ENCODE measurements at regions not wholly inside any gene's neighbourhood (a gene's known extent, or its start where the extent isn't known, plus 50 kb on each side); places are given as distances from the start of the nearest gene placed in this dataset.

DNA sequence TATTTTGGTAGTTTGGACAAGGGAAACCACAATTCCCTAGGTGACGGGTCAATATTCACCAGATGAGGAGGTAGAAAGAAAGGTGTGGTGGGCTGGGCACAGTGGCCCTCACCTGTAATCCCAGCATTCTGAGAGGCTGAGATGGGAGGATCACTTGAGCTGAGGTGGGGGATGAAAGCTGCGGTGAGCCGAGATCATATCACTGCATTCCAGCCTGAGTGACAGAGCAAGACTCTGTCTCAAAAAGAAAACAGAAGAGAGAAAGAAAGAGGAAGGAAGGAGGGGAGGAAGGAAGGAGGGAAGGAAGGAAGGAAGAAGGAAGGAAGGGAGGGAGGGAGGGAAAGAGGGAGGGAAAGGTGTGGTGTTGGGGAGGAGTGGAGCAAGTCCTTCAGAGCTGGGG is 56.1 kb upstream of the RNF7 start:
- Histone ChIP-seq H3K9ac (ENCODE audit: insufficient read depth in 1 of 2, low read length in 2 of 2) (no peak overlapping the region), H3K4me1 (ENCODE audit: control insufficient read depth in 5 of 5, insufficient read depth in 5 of 5, low read length in 5 of 5) (peaks cover 0 to 12% (median 4%) of the 10 kb centered on the region in 5 donors), H3K4me3 (no peak overlapping the region), H3K9me3 (ENCODE audit: control insufficient read depth in 4 of 4, insufficient read depth in 3 of 4, low read length in 3 of 4) (no peaks in the 10 kb centered on the region), H3K27me3 (ENCODE audit: control insufficient read depth in 3 of 3, insufficient read depth in 3 of 3, low read length in 2 of 3) (no peaks in the 10 kb centered on the region), H3K36me3 (ENCODE audit: control insufficient read depth in 4 of 4, insufficient read depth in 4 of 4, low read length in 4 of 4) (no peaks in the 10 kb centered on the region), H3K27ac (ENCODE audit: low read depth in 1 of 2, low read length in 1 of 2) (no peak overlapping the region)
- WGBS, 2 donors: 36 to 48% methylated on average over 3 of the region's 3 CpGs
- no peak for DNase-seq
- ATAC-seq (ENCODE audit: insufficient read depth, low FRiP score): no peak
- TF ChIP-seq, protein P1, sequence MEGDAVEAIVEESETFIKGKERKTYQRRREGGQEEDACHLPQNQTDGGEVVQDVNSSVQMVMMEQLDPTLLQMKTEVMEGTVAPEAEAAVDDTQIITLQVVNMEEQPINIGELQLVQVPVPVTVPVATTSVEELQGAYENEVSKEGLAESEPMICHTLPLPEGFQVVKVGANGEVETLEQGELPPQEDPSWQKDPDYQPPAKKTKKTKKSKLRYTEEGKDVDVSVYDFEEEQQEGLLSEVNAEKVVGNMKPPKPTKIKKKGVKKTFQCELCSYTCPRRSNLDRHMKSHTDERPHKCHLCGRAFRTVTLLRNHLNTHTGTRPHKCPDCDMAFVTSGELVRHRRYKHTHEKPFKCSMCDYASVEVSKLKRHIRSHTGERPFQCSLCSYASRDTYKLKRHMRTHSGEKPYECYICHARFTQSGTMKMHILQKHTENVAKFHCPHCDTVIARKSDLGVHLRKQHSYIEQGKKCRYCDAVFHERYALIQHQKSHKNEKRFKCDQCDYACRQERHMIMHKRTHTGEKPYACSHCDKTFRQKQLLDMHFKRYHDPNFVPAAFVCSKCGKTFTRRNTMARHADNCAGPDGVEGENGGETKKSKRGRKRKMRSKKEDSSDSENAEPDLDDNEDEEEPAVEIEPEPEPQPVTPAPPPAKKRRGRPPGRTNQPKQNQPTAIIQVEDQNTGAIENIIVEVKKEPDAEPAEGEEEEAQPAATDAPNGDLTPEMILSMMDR (IDR thresholded peaks at IDR 0.05; ENCODE audit: control extremely low read depth, extremely low read depth): no peak

DNA sequence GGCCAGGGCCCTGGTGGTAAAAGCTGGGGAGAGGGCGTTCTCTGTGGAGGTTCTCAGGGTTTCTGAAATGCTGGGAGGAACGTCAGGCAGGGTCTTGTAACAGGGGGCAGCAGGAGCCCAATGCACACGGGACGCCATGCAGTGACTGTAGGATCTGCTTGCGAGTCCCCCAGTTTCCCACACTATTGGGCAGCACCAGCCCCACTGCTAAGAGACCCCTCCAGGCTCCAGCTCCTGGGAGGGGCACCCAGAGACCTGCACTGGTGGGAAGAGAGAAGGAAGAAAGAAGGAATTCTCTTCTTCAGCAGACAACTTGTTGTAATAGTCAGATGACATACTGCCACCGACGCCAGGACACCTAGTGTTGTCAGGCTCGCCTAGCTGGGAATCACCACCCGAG is 55.2 kb upstream of the RNF7 start:
- no peak for ATAC-seq (ENCODE audit: insufficient read depth, low FRiP score)
- TF ChIP-seq, protein P1 (IDR thresholded peaks at IDR 0.05; ENCODE audit: control extremely low read depth, extremely low read depth): no peak
- no peaks in the 10 kb centered on the region for H3K9me3 ChIP-seq (ENCODE audit: control insufficient read depth in 4 of 4, insufficient read depth in 3 of 4, low read length in 3 of 4)
- no peak overlapping the region for H3K4me3 ChIP-seq
- no peaks in the 10 kb centered on the region for H3K27me3 ChIP-seq (ENCODE audit: control insufficient read depth in 3 of 3, insufficient read depth in 3 of 3, low read length in 2 of 3)
- H3K9ac ChIP-seq (ENCODE audit: insufficient read depth in 1 of 2, low read length in 2 of 2): no peak overlapping the region
- no peaks in the 10 kb centered on the region for H3K36me3 ChIP-seq (ENCODE audit: control insufficient read depth in 4 of 4, insufficient read depth in 4 of 4, low read length in 4 of 4)
- H3K27ac ChIP-seq (ENCODE audit: low read depth in 1 of 2, low read length in 1 of 2): no peak overlapping the region
- H3K4me1 ChIP-seq (ENCODE audit: control insufficient read depth in 5 of 5, insufficient read depth in 5 of 5, low read length in 5 of 5): peaks cover 0 to 15% (median 4%) of the 10 kb centered on the region in 5 donors
- WGBS, 2 donors: 89 to 92% methylated on average over 9 of the region's 9 CpGs
- no peak for DNase-seq

DNA sequence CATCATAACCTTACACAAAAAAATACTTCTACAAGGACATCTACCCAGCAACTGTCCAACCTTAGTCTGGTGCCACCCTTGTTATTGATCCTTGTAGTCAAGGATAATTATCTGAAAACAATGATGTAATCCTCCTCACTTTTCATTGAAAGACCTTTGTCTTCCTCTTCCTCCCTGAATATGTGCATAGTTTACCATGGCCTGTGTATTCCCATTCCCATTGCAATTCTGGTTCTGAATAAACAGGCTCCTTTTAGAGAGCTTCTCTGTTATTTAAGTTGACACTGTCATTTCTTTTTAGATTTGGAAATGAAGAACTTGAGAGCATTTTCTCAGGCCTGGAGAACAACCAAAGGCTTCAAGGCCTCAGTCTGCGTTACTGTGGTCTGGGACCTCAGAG is 53.3 kb upstream of the RNF7 start:
- Histone ChIP-seq H3K4me3 (no peak overlapping the region), H3K27ac (ENCODE audit: low read depth in 1 of 2, low read length in 1 of 2) (no peak overlapping the region), H3K36me3 (ENCODE audit: control insufficient read depth in 4 of 4, insufficient read depth in 4 of 4, low read length in 4 of 4) (no peaks in the 10 kb centered on the region), H3K9me3 (ENCODE audit: control insufficient read depth in 4 of 4, insufficient read depth in 3 of 4, low read length in 3 of 4) (no peaks in the 10 kb centered on the region), H3K27me3 (ENCODE audit: control insufficient read depth in 3 of 3, insufficient read depth in 3 of 3, low read length in 2 of 3) (no peaks in the 10 kb centered on the region), H3K4me1 (ENCODE audit: control insufficient read depth in 5 of 5, insufficient read depth in 5 of 5, low read length in 5 of 5) (peaks cover 0 to 15% (median 4%) of the 10 kb centered on the region in 5 donors), H3K9ac (ENCODE audit: insufficient read depth in 1 of 2, low read length in 2 of 2) (no peak overlapping the region)
- DNase-seq: no peak
- 98 to 100% methylated on average over 1 of the region's 1 CpG for WGBS, 2 donors
- TF ChIP-seq, protein P1 (IDR thresholded peaks at IDR 0.05; ENCODE audit: control extremely low read depth, extremely low read depth): no peak
- no peak for ATAC-seq (ENCODE audit: insufficient read depth, low FRiP score)
